Esophagus (tissue), 2 donors: ENCODE measurements at regions not wholly inside any gene's neighbourhood (a gene's known extent, or its start where the extent isn't known, plus 50 kb on each side); places are given as distances from the start of the nearest gene placed in this dataset.

ENCODE experiments used
- H3K27ac ChIP-seq, 2 donors: one replicate each; pipeline ENCODE4 v1.5.1; 2013; ENCODE audit warnings: low read depth in 2 of 2, mild to moderate bottlenecking in 2 of 2, inconsistent platforms in 1 of 2, low read length in 1 of 2, moderate library complexity in 1 of 2
- H3K27me3 ChIP-seq, 2 donors: one replicate each; pipeline ENCODE4 v1.6.1; 2013; ENCODE audit warnings: low read length in 2 of 2, control low read depth in 1 of 2, mild to moderate bottlenecking in 1 of 2; ENCODE audit not compliant: insufficient read depth in 2 of 2, control insufficient read depth in 1 of 2
- H3K36me3 ChIP-seq, 2 donors: one replicate each; pipeline ENCODE4 v1.6.1; 2013; ENCODE audit warnings: low read length in 1 of 2; ENCODE audit not compliant: control insufficient read depth in 2 of 2, insufficient read depth in 2 of 2
- H3K4me1 ChIP-seq, 2 donors: one replicate each; pipeline ENCODE4 v1.6.1; 2013; ENCODE audit warnings: low read length in 1 of 2; ENCODE audit not compliant: control insufficient read depth in 2 of 2, insufficient read depth in 2 of 2
- H3K4me3 ChIP-seq, 2 donors: one replicate each; pipeline ENCODE4 v1.5.1; 2013; ENCODE audit warnings: low read length in 2 of 2, mild to moderate bottlenecking in 2 of 2, low read depth in 1 of 2, moderate library complexity in 1 of 2
- H3K9me3 ChIP-seq, 2 donors: one replicate each; pipeline ENCODE4 v1.6.1; 2013; ENCODE audit warnings: mild to moderate bottlenecking in 2 of 2, low read depth in 1 of 2, low read length in 1 of 2, moderate library complexity in 1 of 2; ENCODE audit not compliant: control insufficient read depth in 2 of 2, insufficient read depth in 1 of 2
- WGBS, 2 donors: extraction: QIAGEN DNeasy Blood & Tissue Kit; methylation state at CpG; one replicate each; pipeline ENCODE4 v1.1.7; 2013; 5-methylcytosine and 5-hydroxymethylcytosine counted together
- donor health status: healthy with polysubstance abuse.
- donor health status: Bipolar disorder and iron deficiency.

DNA sequence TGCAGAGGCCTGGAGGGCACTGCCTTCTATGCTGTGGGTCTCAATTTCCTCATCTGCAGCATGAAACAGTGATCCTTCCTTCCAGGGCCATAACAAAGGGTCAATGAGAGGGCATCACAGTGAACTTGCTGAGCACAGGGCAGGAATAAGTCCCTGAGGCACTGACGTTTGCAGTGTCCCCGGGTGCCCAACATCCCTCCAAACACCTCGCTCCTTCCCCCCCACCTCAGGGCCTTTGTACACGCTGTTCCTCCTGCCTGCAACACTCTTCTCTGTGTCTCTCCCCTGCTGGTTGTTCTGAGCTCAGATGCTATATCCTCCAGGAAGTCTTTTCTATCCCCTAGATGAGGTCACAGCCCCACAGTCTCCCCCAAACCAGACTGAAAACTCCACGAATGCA lies 59.7 kb upstream of the TCF20 start:
- WGBS, 2 donors, result 78 to 83% methylated on average over 5 of the region's 5 CpGs
- H3K9me3 ChIP-seq, result no peaks in the 10 kb centered on the region
- no peak overlapping the region for H3K27ac ChIP-seq
- H3K4me1 ChIP-seq, result peaks cover 11 to 14% of the 10 kb centered on the region in 2 donors
- no peaks in the 10 kb centered on the region for H3K27me3 ChIP-seq
- H3K36me3 ChIP-seq, result no peaks in the 10 kb centered on the region
- no peak overlapping the region for H3K4me3 ChIP-seq

DNA sequence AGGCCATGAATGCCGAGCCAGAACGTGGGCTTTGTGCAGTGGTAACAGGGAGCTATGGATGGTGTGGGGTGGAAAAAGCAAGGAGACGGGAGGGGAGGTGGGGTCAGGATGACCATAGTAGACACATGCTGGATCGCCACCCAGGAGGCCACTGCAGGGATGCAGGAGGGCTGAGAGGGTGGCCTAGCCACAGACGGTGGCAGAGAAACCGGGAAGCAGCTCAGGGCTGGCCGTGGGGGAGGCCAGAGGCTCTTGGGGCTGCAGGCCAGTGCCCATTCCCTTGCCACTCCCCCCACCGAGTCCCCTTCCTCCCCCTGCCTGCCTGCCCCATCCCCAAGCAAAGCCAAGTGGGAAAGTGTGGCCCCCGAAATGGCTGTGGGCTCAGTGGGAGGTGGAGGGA lies 59.1 kb upstream of the TCF20 start:
- no peak overlapping the region for H3K27ac ChIP-seq
- peaks cover 16 to 19% of the 10 kb centered on the region in 2 donors for H3K4me1 ChIP-seq
- H3K27me3 ChIP-seq, result no peaks in the 10 kb centered on the region
- no peak overlapping the region for H3K4me3 ChIP-seq
- no peaks in the 10 kb centered on the region for H3K9me3 ChIP-seq
- H3K36me3 ChIP-seq, result no peaks in the 10 kb centered on the region
- WGBS, 2 donors, result 90% methylated on average over 7 to 9 of the region's 9 CpGs

DNA sequence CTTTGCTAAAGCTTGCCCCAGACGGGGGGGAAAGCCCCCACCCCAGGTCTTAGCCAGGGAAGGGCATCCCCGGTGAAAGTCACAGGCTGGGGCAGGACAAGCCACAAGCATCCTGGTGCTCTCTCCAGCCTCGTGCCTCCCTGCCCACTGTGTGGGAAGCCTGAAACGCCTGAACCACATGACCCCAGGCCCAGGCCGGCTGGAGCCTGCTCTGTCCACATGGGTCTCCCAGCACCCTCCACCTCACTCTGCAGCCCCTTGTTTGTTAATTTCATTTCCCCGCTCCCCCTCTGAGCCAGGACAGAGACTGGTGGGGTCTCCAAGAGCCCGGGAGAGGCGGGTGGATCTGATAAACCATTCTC lies 58.3 kb upstream of the TCF20 start:
- WGBS, 2 donors, result 67 to 74% methylated on average over 8 of the region's 8 CpGs
- H3K36me3 ChIP-seq, result no peaks in the 10 kb centered on the region
- H3K27ac ChIP-seq, result no peak overlapping the region
- H3K4me3 ChIP-seq, result no peak overlapping the region
- H3K4me1 ChIP-seq, result peaks cover 16 to 19% of the 10 kb centered on the region in 2 donors
- no peaks in the 10 kb centered on the region for H3K9me3 ChIP-seq
- no peaks in the 10 kb centered on the region for H3K27me3 ChIP-seq

DNA sequence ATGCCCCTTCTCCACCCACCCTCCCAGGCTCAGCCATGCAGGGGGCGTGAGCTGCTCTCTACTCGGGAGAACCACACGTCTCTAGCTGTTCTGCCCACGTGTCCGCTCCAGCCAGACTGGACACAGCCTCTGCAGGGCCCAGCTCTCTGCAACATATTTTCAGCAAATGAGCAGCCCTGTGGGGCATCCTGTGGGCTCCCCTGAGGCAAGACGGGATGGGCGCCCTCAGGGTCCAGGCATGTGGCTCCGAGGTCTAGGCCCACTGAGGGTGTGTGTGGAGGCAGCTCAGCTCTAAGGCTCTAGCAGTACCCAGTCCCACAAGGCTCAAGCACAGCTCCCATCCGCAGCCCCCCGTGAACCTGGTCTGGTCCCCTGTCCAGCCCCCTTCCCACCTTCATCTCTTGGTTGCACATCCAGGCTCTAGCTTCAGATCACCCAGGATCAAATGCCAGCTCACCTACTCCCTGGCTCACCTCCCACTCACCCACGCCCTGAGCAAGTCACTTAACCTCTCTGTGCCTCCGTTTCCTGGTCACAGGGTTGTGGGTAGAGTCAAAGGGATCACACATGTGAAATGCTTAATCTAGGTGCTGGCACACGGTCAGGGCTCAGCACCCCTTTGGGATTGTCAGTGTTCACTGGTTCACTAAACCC lies 57.8 kb upstream of the TCF20 start:
- no peaks in the 10 kb centered on the region for H3K36me3 ChIP-seq
- H3K4me1 ChIP-seq, result peaks cover 16 to 19% of the 10 kb centered on the region in 2 donors
- no peaks in the 10 kb centered on the region for H3K27me3 ChIP-seq
- H3K9me3 ChIP-seq, result no peaks in the 10 kb centered on the region
- no peak overlapping the region for H3K4me3 ChIP-seq
- H3K27ac ChIP-seq, result peak overlapping the region in 1 of 2 donors; percentile 23
- WGBS, 2 donors, result 75 to 79% methylated on average over 13 of the region's 13 CpGs

DNA sequence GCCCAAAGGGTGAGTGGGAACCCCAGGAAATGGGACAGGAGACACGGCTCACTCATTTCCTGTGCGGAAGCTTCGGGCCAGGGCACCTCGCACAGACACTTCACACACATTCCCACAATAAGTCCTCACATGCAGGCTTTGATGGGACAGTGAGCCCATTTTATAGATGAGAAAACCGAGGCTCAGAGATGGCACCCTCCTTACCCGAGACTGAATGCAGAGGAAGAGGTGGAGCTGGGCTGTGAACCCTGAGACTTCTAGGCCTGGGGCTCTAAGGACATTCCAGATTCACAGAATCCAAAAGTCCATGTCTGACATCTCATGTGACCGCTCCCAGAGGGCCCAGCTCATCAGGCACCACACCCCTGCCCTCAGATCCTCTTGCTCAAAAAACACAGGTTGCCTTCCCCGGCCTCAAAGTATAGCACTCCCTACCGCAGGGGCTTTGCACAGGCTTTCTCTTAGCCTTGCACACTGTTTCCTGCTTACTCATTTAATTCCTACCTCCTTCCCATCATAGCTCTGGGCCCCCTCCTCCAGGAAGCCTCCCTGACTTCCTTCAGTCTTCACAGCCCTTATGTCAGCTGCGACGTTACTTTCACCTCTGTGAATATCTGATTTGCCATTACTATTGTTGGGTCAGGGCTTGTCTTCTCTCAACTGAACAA lies 57.1 kb upstream of the TCF20 start:
- peaks cover 16 to 19% of the 10 kb centered on the region in 2 donors for H3K4me1 ChIP-seq
- 81 to 85% methylated on average over 11 of the region's 11 CpGs for WGBS, 2 donors

DNA sequence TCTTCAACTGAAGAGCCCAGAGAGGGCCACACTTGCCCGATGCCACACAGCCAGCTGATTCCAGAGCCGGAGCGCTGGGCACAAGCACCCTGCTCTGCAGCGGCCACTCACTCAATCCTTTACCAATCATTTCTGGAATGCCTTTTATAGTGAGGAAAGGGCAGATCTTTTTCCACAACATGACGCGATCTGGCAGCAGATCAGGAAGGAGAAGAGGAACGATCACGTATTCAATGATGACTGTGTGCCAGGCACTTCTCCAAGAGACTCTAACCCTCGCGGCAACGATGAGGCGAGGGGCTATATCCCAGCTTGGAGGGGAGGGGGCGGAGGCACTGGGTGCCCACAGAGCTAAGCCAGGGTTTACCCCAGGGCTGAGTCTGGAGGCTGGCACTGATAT lies 56.3 kb upstream of the TCF20 start:
- H3K9me3 ChIP-seq, result no peaks in the 10 kb centered on the region
- H3K27ac ChIP-seq, result no peak overlapping the region
- H3K4me1 ChIP-seq, result peaks cover 16 to 19% of the 10 kb centered on the region in 2 donors
- no peak overlapping the region for H3K4me3 ChIP-seq
- H3K27me3 ChIP-seq, result no peaks in the 10 kb centered on the region
- WGBS, 2 donors, result 52 to 62% methylated on average over 13 of the region's 13 CpGs
- H3K36me3 ChIP-seq, result no peaks in the 10 kb centered on the region

More for the DNA sequence above, 57.1 kb upstream of the TCF20 start:
- Histone ChIP-seq H3K4me3 (no peak overlapping the region), H3K27me3 (no peaks in the 10 kb centered on the region), H3K36me3 (no peaks in the 10 kb centered on the region), H3K9me3 (no peaks in the 10 kb centered on the region), H3K27ac (no peak overlapping the region)

DNA sequence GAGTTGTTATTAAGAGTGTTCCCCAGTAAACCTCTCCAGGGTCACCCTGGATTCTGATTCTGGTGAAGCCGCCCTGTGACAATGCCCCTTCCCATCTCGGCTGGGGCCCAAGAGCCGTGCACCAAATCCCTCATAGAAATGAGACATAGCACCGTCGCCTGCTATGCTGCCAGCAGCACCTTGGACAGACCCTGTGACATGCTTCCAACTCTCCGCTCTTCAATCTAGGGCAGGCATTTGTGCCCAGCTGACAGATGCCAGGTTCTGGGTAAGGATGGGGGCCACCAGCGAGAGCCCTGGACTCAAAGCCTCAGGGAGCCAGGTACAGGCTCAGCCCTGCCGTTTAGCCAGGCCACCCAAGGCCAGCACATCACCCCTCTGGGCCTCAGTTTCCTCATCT lies 55.8 kb upstream of the TCF20 start:
- H3K4me3 ChIP-seq, result no peak overlapping the region
- no peak overlapping the region for H3K27ac ChIP-seq
- WGBS, 2 donors, result 87 to 89% methylated on average over 8 of the region's 8 CpGs
- H3K27me3 ChIP-seq, result no peaks in the 10 kb centered on the region
- no peaks in the 10 kb centered on the region for H3K9me3 ChIP-seq
- no peaks in the 10 kb centered on the region for H3K36me3 ChIP-seq
- H3K4me1 ChIP-seq, result peaks cover 16 to 19% of the 10 kb centered on the region in 2 donors

DNA sequence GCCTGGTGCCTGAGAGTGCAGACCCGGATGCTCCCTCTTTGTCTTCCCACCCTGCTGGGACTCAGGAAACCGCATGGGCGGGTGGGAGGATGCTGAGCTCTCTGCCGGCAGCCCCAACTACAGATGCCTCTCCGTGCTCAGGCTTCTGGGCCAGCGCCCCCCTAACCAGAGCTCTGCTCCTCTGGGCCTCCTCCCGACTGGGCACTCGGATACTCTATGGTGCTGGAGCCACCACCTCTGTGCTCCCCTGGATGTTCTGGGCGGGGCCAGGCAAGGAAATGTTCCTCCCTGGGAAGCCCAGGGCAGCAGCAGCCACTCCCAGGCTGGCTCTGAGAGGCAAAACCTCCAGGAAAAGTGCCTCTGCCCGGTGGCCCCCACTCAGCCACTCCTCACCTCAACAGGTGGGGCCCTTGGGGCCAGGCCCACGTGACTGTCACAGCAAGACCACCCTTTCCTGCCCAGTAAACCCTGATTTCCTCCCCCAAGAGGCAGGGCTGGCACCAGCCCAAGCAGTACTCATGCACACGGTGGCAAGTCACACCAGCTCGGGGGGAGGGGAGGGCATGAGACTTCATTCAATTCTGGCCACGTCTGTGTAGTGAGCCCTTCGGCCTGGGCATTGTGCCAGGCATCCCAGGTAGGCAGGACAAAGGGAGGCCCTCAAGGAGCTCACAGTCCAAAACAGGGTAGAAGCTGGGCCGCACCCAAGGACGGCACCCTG lies 54.7 kb upstream of the TCF20 start:
- no peaks in the 10 kb centered on the region for H3K36me3 ChIP-seq
- no peak overlapping the region for H3K4me3 ChIP-seq
- H3K4me1 ChIP-seq, result peaks cover 16 to 20% of the 10 kb centered on the region in 2 donors
- 40 to 43% methylated on average over 17 of the region's 17 CpGs for WGBS, 2 donors
- no peaks in the 10 kb centered on the region for H3K9me3 ChIP-seq
- no peak overlapping the region for H3K27ac ChIP-seq
- no peaks in the 10 kb centered on the region for H3K27me3 ChIP-seq

DNA sequence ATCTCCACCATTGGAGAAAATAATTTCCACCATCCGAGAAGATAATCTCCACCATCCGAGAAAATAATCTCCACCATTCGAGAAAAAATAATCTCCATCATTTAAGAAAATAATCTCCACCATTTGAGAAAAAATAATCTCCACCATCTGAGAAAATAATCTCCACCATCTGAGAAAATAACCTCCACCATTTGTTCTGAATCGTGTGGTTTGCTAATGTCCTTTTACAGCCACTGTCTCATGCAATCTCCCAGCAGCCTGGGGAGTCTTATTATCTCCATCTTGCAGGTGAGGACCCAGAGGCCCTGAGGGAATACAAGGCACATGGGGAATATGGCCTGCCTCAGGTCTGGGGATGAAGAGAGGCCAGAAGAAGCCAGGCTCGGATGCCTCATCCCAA lies 54.1 kb upstream of the TCF20 start:
- Histone ChIP-seq H3K27ac (no peak overlapping the region), H3K4me1 (peaks cover 16 to 20% of the 10 kb centered on the region in 2 donors), H3K36me3 (no peaks in the 10 kb centered on the region), H3K27me3 (no peaks in the 10 kb centered on the region), H3K4me3 (no peak overlapping the region), H3K9me3 (no peaks in the 10 kb centered on the region)
- 72 to 76% methylated on average over 5 of the region's 5 CpGs for WGBS, 2 donors
